CD4-positive, alpha-beta T cell treated with Interferon gamma for 1 hour (primary cell): ENCODE measurements at regions not wholly inside any gene's neighbourhood (a gene's known extent, or its start where the extent isn't known, plus 50 kb on each side); places are given as distances from the start of the nearest gene placed in this dataset.
A peak's percentile ranks its signal among the peaks of the same experiment; 100 is the strongest.

Source experiments
- DNase-seq: peaks from one replicate; pipeline ENCODE4 v3.0.0-alpha.2; 2020

DNA sequence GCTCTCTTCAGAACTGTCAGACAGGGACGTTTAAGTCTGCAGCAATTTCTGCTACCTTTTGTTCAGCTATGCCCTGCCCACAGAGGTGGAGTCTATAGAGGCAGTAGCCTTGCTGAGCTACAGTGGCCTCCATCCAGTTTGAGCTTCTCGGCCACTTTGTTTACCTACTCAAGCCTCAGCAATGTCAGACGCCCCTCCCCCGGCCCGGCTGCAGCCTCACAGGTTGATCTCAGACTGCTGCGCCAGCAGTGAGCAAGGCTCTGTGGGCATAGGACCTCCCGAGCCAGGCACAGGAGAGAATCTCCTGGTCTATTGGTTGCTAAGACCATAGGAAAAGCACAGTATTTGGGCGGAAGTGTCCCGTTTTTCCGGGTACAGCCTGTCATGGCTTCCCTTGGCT is 89.9 kb upstream of the PDC start:
- DNase-seq: no peak

DNA sequence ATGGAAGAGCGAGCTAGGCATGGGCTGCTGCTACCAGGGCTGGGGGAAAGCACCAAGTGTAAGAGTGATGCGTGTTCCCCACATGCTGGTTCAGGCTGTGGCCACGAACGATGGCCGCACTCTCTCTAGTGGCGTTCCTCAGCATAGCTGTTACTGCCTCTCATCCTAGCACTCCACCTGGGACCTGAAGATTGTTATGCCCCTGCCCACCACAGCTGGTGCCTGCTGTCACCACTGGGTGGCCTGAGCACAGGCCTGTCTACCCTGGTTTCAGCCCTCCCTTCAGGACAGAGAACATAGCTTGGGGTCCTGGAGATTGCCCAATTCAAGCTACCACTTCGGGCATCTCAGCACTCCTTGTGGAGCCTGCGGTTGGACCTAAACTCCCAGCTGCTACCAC is 80.1 kb upstream of the PDC start:
- DNase-seq: no peak

DNA sequence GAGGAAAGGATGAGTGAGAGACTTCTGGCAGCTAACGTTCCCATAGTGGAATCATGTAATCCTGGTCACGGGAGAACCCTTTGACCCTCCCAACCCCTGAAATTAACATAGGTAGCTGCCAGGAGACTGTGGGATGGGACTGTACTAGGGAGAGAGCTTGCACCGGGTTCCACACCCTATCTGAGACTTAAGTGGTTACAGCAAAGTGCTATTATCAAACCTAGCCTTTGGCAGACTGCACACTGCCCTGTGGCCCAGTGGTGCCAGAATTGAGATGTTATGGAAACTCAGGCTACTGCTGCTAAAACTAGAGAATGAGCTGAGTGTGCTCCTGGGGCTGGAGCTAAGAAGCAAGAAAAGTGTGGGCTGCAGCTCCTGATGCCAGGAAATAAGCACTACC is 79.6 kb upstream of the PDC start:
- DNase-seq: no peak

DNA sequence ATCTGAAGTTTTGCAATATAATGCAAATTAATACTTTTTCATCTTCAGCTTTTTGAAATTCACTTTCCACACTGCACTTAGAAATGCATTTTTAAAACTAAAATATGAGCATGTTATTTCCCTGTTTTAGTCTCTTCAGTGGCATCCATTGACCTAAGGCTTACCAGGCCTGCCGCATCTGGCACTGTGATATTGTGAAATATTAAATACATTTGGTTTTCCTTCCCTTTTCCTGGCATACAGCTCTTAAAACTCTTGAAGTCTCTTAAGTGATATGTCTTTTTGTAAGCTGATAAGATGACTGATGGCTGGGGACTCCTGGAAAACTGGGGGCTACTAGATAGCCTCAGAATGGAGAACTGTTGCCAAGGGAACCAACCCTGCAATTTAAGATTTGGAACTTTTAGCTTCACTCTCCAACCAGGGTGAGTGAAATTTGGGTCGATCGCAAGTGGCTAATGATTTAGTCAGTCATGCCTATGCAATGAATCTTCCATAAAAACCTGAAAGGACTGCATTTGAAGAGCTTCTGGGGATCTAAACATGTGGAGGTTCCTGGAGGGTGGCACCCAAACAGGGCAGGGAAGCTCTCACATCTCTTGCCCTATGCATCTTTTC is 75.5 kb upstream of the PDC start:
- DNase-seq: no peak

DNA sequence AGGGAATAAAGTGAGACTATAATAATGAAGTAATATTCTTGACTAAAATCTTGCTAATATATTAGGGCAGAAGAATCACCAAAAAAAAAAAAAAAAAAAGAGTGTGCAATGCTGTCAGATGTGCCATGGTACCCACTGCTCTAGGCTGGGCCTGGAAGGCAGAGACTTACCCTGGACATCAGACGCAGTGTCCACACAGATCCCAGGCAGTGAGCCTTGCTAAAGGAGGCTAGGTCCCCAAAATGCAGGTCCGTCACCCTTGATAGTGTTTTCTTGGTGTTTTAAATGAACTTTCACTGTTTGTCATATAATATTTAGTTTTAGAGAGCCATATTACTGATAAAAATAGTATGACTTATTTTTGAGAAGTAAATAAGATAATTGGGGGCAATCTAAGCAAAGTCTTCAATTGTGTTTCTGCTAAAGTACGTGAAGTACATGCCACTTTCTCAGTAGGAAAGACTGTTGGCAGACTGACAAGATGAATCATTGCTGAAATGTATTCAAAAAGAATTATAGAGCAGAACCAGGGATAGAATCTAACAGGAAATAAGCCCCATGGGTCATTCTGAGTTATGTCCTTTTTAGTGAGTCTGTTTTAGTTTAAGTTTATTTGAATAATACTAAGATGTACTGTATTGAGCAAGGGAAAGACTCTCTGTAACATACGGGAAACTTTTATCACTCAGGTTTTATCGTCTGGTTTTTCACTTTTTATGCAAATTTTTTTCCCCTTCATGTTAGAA is 74.6 kb upstream of the PDC start:
- no peak for DNase-seq

DNA sequence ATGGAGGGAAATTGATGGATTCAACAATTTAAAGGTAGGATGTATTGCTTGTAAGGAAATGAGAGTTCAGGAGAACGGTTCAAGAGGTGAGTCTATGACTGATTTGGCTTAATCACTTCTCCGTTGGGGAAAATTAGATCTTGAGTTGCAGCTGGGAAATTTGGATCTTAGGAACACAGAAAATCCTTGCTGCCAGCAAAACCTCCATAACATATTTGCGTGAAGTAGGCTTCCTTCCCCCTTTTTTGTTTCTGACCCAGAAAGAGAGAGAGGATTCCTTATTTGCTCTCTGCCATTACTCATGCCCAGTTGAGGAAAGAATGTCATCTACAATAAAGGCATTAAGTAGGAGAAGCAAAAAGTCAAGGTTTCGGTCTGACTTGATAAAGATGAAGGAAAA is 73.5 kb upstream of the PDC start:
- DNase-seq: no peak

DNA sequence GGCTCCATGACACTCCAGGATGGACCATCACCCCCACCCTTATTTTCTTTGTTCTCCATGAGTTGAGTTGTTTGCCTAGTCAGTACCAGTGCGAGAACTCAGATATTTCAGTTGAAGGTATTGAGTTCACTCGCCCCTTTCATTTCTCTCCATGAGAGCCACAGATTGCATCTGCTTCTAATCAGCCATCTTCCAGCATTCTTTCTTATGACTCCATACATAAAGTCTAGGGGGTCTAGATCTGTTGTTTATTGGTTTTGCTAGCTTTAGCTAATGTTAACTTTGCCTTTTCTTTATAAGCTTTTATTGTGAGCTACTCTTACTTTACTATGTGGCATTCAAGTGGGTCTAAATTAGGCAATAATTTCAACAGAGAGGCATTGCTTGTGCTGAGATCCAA is 71.6 kb upstream of the PDC start:
- DNase-seq: no peak

DNA sequence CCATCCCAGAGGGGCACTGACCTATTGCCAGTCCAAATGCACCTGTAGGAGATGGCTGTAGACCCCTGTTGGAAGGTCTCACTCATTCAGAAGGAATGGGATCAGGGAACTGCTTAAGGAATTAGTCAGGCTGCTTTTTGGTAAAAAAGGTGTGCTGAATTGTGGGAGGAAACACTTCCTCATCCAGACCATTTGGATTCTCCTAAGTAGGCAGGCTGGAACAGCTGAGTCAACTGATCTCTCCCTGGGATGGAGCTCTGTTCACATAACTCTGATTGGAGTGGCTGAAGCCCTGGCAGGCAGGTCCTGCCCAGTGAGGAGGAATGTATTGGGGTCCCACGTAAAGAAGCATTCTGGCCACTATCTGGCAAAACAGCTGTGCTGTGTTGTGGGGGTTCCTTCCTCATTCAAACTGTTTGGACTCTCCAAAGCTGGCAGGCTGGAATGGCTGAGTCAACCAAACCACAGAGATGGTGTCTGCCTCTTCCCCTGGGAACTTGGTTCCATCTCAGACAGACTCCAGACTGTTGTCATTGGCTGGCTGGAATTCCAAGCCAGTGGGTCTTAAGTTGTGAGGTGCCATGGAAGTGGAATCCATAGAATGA is 70.7 kb upstream of the PDC start:
- DNase-seq: no peak

DNA sequence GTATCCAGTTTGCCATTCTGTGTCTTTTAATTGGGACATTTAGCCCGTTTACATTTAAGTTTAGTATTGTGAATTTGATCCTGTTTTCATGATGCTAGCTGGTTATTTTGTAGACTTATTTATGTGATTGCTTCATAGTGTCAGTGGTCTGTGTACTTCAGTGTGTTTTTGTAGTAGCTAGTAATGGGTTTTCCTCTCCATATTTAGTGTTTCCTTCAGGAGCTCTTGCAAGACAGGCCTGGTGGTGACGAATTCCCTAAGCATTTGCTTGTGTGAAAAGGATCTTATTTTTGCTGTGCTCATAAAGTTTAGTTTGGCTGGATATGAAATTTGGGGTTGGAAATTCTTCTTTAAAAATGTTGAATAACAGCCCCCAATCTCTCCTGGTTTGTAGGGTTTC is 69.2 kb upstream of the PDC start:
- no peak for DNase-seq

DNA sequence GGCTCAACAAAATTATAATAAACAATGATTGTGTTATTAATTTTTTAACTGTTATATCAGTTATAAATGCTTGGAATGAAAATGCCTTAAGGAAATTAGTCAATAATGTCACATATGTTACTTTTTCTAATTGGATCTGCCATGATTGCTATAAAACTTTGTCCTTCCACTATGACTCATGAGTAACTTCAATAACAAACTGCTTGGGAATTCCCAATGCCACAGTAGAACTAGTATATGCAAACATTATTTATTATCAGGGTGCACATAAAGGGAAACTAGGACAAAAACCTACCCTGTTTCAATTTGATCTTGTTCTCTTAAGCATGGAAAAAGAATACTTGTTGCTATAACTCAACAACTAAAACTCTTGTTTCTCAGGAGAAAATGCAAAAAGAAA is 59.1 kb upstream of the PDC start:
- DNase-seq: no peak

DNA sequence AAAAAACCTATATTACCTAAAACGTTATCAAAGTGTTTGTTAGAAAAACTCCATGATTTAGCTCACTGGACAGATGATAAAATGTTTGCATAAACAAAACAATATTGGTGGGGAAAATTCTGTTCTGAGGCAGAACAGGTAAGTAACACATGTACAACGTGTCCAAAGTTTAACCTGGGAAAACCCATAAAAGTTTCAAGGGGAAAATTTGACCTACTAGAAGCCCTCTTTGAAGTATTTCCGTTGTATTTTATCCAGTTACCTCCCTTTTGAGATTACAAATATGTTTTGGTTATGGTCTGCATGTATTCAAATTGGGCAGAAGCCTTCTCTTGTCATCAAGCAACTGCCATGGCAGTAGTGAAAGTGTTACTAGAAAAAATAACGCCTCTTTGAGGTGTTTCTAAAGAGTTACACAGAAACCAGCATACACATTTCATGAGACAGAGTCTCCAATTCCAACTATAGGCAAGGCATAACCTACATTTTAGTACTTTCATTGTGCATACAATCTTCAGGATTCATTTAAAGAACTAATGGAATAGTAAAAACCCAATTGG is 58.0 kb upstream of the PDC start:
- DNase-seq: no peak

DNA sequence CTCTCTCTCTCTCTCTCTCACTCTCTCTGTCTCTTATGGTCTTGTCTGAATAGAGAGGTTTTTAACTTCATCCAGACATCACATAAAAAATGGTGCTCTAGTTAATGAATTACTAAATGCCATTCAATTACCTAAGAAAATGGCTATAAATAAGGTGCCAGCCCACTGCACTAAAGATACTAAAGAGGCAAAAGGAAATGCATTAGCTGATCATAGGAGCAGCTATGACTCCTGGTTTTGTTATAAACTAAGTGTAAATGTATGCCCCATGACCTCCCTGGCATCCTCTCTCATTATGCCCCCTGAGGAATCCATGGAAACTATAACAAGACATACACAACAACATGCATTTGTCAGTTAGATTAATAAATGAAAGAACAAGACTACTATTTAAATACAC is 57.5 kb upstream of the PDC start:
- no peak for DNase-seq

DNA sequence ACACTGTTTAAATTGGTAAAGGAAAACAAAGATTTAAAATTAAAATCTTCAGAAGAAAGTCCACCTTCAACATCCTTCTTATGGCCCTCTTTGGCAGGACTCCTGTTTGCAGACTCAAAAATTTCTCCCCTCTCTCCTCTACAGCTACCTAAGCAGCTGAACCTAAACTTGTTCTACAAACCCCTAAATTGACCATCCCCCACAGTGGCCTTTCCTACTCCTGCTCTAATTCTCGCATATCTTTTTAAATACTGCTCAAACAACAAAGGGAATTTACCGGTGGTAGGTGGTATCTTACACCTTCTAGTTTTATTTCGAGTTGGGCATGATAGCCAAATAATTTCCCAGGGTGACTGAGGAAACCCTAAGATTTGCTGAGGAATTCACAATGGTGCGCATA is 53.5 kb upstream of the PDC start:
- DNase-seq: no peak

DNA sequence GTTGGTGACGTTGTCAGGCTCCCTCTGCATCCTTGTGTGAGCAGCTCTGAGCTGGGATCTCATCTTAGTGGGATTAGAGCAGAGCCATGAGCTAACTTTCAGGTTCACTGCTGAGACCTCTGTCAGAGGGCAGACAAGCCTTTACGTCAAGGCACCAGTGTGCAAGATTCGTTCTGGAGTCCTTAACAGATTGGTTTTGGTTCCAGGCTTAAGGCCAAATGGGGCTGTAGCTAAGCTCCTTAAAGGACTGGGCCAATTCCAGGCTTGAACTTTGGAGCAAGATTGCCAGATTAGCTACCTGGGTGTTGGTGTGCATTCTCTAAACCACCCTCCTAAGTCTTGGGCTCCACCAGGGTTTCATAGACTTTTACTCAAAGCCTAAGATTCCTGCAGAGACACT is 52.6 kb upstream of the PDC start:
- no peak for DNase-seq

DNA sequence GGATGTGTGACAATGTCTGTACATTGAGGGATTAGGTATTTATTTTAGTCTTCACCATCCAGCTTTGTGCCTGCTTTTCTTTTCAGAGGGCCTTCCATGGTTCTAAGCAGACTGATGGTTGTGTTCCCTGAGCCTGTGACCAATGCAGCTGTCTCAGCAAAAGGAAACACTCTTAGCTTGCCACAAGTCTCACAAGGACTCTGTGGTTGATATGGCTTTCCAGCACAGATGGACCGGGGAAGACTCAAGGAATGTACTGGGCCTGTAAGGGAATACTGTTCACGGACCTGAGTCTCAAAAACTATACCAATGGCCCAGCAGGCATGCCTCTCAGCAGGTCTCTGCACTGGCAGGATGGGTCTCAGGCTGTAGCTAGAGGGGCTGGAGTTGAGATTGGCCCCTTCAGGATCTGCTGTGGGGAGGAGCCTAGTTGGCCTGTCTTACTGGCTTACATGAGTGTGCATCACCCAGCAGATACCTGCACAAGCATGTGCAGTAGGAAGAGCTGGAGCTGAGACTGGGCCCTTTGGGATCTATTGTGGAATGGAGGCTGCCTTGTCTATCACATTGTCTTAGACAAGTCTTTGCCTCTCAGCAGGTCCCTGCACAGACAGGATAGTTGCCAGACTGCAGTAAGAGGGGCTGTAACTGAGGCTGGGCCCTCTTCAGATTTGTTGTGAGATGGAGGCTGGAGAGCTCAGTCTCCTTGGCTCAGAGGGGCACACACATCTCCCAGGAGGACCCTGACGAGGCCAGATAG is 52.0 kb upstream of the PDC start:
- DNase-seq: no peak

DNA sequence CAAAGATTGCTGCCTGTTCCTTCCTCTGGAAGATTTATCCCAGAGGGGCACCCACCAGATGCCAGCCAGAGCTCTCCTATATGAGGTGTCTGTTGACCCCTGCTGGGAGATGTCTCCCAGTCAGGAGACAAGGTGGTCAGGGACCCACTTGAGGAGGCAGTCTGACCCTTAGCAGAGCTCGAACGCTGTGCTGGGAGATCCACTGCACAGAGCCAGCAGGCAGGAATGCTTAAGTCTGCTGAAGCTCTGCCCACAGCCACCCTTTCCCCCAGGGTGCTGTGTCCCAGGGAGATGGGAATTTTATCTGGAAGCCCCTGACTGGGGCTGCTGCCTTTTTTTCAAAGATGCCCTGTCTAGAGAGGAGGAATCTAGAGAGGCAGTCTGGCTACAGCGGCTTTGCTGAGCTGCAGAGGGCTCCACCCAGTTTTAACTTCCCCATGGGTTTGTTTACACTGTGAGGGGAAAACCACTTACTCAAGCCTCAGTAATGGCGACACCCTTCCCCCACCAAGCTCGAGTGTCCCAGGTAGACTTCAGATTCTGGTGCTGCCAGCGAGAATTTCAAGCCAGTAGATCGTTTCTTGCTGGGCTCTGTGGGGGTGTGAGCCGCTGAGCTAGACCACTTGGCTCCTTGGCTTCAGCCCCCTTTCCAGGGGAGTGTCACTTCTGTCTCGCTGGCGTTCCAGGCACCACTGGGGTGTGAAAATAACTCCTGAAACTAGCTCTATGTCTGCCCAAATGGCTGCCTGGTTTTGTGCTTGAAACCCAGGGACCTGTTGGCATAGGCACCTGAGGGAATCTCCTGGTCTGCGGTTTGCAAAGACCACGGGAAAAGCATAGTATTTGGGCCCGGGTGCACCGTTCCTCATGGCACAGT is 51.1 kb upstream of the PDC start:
- DNase-seq: peak; percentile 41
